Stimulated activated CD8-positive, alpha-beta memory T cell treated with anti-CD3 and anti-CD28 coated beads, Interleukin-7, amount 100 ng/mL, for 48 hours (primary cell): ENCODE measurements at regions not wholly inside any gene's neighbourhood (a gene's known extent, or its start where the extent isn't known, plus 50 kb on each side); places are given as distances from the start of the nearest gene placed in this dataset.
"Not testable (repeated sequence)": the region's sequence is repeated elsewhere in the genome, so short reads cannot be mapped to it uniquely, and the experiment has no call there.

Experiments used
- DNase-seq, 2 donors: peaks; one replicate each; pipeline ENCODE4 v3.0.0-alpha.2; 2020; ENCODE audit warnings: low read depth in 1 of 2; ENCODE audit errors: extremely low read depth in 1 of 2

DNA sequence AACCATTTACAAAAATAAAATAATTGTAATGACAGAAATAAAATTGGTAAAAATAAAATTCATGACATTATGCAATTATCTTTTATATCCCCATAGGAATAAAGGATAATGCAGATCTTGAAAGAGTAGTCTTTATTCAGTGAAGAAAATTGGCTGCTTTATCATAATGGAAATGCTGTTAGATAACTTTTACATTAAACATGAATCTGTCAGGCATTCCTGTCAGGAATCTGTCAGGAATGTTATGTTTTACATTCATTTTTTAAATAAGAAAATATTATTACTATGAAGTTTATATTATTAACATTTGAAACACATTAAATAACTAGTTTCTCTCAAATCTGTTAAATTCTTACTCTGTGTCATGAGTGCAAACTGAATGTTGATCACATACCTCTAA lies 1024.7 kb upstream of the TMEFF2 start:
- DNase-seq, result no peak

DNA sequence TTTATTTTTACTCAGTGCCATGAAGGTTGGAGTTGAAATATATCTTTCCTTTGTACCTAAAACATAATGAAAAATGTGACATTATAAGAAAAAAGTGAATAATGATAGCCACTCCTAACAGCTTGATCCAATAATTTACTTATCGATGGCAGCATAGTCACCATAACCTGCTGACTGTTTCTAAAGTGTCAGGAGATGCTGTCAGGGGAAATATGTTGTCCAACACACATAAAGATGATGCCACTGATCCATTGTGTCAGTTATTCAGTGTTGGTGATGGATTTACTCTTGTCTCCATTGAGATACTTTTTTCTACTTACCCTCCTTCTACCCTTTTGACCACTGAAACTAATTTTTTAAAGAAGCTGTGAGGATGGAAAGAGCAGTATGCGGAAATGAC lies 1006.9 kb upstream of the TMEFF2 start:
- no peak for DNase-seq

DNA sequence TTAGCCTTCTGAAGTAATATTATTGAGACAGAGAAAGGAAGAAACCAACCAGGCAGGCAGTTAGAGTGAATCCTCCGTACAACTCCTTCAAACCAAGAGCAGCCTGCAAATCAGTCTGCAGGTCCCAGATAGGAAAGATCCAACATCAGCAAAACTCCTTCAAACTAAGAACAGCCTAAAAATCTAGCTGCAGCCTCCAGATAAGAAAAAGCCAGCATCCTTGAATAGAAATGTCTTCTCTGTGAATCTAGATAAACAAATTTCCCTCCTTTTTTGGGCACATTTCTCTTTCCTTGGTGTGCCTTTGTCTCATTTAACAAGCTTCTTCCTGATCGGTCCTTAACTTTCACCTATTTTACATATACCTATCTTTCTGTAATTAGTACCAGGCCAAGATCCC lies 1004.6 kb upstream of the TMEFF2 start:
- no peak for DNase-seq

DNA sequence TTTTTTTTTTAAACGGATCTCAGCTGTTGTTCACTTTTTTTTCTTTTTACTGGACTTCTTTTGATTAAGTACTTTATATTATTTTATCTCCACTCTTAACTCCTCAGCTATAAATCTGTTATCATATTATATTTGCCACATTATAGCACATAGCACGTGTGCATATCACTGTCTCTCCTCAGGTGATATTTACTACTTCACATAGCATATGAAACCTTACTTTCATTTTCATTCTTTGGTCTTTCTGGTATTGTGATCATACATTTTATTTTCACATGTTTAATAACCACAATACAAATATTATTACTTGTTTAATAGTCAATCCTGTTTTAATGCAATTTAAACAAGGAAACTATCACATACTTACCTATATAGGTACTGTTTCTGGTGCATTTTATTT lies 993.1 kb upstream of the TMEFF2 start:
- no peak for DNase-seq

DNA sequence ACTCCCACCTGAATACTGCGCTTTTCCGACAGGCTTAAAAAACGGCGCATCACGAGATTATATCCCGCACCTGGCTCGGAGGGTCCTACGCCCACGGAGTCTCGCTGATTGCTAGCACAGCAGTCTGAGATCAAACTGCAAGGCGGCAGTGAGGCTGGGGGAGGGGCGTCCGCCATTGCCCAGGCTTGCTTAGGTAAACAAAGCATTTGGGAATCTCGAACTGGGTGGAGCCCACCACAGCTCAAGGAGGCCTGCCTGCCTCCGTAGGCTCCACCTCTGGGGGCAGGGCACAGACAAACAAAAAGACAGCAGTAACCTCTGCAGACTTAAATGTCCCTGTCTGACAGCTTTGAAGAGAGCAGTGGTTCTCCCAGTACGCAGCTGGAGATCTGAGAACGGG lies 976.2 kb upstream of the TMEFF2 start:
- not testable (repeated sequence) for DNase-seq

DNA sequence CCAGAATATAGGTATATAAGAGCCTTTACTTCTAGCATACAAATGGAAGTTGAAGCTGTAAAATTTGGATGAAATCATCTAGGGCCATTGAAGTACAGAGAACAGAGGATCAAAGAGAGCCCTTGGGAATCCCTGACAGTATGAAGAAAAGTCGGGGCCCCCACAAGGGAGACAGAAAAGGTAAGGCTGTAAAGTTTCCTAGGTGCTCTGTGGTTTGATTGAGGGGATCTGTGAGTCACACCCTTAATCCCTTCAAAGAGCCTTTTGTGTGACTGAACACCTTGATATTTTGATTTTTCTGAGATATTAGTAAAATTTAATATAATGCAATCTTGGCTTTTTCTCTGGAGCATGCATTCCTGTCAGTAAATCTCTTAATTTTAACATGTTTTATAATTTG lies 961.7 kb upstream of the TMEFF2 start:
- no peak for DNase-seq

DNA sequence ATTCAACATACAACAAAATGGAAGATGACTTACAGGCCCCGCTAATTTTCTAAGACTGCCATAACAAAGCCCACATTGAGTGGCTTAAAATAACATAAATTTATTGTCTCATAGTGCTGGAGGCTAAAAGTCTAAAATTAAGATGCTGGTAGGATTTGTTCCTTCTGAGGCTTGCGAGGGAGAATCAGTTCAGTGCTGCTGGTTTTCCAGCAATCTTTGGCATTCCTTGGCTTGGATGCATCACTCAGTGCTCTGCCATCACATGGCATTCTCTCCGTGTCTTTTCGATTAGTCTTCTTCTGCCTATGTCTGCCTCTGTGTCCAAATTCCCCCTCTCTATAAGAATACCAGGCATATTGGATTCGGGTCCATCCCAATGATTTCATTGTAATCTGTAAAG lies 959.3 kb upstream of the TMEFF2 start:
- DNase-seq, result no peak

DNA sequence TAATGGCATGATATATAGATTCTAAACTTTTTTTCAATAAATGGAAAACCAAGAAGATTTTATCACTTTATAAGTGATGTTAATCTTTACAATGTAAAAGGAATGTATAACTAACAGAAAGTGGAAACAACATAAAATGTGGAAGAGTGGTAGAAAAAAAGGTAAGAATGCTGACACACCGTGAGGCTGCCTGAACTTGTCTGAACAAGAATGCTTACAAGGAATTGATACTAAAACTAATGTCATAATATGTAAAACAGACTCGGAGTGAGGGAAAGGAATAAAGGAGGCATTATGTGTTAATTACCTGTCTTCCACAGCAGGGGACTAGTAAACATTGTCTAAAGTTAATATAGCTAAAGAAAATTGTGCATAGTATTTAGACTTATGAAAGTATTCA lies 958.8 kb upstream of the TMEFF2 start:
- DNase-seq, result no peak

DNA sequence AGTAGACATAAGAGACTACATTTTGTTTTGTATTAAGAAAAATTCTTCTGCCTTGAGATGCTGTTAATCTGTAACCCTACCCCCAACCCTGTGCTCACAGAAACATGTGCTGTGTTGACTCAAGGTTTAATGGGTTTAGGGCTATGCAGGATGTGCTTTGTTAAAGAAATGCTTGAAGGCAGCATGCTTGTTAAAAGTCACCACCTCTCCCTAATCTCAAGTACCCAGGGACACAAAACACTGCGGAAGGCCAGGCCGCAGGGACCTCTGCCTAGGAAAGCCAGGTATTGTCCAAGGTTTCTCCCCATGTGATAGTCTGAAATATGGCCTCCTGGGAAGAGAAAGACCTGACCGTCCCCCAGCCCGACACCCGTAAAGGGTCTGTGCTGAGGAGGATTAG lies 947.7 kb upstream of the TMEFF2 start:
- DNase-seq, result not testable (repeated sequence)

DNA sequence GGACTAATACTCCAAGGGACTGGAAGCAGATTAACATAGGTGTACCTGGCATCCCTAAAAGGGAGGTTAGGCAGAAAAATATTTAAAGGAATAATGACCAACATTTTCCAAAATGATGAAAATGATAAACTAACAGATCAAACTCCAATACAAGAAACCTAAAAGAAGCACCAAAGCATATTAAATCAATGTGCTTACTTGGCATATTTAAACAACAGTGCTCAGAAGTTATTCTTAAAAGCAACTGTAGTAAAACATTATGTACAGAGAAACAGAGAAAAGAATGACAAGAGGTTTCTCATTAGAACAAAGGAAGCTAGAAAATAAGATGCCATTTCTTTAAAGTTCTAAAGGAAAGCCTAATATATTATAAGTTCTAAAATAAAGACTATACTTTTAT lies 947.3 kb upstream of the TMEFF2 start:
- DNase-seq, result no peak

DNA sequence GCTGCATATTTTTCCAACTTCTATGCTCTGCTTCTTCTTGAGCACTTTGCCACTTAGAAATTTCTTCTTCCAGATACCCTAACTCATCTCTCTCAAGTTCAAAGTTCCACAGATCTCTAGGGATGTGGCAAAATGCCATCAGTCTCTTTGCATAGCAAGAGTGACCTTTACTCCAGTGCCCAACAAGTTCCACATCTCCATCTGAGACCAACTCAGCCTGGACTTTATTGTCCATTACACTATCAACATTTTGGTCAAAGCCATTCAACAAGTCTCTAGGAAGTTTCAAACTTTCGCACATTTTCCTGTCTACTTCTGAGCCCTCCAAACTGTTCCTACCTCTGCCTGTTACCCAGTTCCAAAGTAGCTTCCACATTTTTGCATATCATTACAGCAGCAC lies 946.2 kb upstream of the TMEFF2 start:
- not testable (repeated sequence) for DNase-seq

DNA sequence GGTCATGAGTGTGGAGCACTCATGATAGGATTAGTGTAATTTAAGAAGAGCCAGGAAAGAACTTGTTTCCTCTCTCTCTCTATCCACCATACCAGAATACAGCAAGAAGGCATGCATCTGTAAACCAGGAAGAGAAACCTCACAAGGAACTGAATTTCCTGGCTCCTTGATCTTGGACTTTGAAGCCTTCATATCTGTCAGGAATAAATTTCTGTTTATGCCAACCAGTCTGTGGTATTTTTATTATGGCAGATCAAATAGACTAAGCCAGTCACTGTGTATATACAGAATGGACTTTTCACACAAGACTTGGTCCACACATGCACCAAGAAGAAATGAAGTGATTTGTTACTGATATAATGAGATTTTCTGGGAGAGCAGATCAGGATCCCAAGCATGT lies 930.1 kb upstream of the TMEFF2 start:
- no peak for DNase-seq

DNA sequence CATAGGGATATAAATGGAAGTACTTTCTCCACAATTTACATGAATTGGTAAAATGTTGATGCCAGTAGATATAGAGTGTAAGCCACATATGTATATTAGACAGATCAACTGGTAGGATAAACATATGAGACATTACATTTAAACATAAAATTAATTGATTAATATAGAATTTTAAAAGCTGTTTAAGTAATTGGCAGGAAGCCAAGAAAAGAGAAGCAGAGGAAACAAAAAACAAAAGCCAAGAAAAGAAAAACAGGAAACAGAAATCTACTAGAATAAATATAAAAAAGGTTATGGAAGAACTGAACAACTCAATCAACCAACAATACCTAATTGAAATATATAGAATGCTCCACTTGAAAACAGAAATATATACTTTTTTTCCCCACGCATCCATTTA lies 920.1 kb upstream of the TMEFF2 start:
- DNase-seq, result no peak

DNA sequence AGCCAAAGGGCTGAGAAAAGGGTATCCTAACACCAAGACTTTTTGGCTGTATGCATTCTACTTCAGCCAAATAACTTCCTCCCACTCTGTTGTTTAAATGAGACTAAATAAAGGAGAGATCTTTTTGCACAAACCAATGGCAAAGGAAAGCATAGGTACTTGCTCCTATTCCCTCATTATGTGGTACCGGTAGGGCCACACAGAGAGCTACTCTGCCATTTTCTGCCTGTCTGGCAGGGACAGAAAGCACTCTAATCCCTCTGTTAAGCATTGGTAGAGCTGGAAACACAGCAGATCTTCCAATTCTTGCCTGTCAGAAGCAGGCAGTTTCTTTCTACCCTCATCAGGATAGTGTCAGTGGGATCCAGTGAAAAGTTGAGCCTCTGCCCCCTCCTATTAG lies 918.3 kb upstream of the TMEFF2 start:
- no peak for DNase-seq

DNA sequence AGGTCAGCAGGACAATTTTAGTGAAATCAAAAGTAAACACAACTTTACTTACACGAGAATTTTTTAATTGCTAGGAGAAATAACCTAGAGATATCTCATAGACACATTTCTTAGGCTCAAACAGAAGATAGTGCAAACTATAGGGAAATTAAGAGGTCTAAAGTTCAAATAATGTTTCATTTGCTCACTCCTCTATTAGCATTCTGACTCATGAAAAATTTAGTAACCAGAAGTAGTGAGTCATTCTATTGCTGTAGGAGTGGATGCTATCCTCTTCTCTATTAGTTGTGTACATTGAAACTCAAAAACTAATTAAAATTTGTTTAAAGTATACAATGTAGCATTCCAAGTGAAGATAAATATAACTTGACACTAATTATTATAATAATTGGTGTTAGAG lies 908.3 kb upstream of the TMEFF2 start:
- DNase-seq, result no peak

DNA sequence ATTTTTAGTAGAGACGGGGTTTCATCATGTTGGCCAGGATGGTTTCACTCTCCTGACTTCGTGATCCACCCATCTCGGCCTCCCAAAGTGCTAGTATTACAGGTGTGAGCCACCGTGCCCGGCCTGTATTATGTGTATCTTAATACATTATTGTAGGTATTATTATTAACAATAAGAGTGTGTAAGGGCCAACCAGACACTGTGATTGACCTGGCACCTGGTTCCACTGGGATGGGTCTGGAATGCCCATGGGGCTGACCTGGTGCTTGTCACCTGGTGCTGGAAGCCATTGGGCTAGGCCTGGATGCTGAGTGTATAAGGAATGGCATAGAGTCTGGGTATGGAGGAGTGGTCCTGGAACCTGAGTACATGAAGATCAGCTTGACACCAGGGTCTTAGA lies 906.9 kb upstream of the TMEFF2 start:
- no peak for DNase-seq

DNA sequence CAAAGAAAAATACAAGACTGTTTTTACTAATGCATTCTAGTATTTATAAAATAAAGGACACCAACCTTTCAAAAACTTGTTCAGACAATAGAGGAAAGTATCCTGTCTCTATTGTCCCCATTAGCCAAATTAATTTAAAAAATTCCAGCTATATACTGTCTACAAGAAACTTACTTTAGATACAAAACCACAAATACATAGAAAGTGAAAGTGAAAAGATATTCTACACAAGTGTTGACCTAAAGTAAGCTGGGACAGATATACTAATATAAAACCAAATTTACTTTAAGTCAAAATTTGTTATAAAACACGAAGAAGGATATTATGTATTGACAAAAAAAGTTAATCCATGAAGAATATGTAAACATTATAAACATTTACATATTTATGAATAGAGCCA lies 893.3 kb upstream of the TMEFF2 start:
- DNase-seq, result no peak

DNA sequence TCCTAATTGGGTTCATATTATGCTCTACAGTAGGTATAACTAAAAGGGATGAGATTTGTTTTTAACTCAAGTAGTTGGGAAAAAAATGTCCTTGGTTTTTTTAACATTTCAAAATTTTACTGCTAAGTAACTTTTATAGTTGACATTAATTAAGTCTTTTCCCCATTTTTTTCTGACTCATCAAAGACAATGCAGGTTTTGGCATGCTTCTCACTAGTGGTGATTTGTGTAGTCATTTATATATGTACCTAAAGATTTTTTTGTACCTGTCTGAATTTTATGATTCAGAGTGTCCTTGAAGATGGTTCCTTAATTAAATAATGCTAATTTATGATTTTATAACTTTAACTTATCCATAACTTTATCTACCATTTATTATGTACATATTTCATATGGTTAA lies 882.3 kb upstream of the TMEFF2 start:
- no peak for DNase-seq

DNA sequence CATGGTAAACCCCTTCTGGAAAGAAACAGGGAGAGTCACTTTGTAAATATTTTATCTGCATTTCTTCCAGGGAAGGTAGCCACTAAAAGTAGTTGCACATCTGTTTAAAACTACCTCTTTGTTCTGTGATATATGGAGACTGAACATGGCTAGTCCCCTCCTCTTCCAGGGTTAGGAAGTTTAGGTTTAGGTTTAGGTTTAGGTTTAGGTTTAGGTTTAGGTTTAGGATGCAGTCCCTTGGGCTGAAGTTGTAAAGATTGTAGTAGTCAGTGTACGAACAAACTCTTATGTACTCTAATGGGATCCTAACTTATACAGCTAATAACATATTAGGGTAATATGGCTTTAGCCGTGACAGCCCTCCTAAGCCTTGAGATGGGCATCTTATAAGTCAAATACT lies 880.2 kb upstream of the TMEFF2 start:
- DNase-seq, result no peak

DNA sequence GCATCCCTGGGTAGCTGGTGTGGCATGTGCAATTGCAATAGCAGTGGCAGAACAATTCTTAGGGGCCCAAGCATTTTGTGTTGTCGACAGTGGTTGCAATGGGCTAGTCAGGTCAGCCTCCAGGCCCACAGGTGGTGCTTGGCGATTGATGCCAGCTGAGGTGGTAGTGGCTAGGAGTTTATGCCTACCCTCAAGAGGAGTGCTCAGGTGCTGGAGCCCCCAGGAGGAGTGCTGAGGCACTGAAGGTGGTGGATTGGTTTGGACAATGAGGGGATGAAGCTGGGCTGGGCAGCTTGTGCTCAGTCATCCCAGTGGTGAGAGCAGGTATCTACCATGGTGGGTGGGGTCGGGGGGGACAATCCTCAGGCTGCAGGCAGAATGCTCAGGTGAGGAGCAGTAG lies 877.9 kb upstream of the TMEFF2 start:
- no peak for DNase-seq

DNA sequence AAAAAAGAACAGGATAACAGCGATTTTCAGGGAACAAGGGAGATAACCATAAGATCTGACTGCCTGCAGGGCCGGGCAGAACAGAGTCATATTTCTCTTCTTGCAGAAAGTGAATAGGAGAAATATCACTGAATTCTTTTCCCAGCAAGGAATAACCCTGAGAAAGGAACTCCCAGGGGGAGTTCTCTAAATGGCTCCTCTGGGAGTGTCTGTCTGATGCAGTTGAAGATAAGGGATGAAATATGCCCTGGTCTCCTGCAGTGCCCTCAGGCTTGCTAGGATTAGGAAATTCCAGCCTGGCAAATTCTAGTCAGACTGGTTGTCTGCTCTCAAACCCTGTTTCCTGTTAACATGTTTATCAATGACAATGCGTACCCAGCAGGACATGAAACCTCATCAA lies 830.8 kb upstream of the TMEFF2 start:
- not testable (repeated sequence) for DNase-seq

DNA sequence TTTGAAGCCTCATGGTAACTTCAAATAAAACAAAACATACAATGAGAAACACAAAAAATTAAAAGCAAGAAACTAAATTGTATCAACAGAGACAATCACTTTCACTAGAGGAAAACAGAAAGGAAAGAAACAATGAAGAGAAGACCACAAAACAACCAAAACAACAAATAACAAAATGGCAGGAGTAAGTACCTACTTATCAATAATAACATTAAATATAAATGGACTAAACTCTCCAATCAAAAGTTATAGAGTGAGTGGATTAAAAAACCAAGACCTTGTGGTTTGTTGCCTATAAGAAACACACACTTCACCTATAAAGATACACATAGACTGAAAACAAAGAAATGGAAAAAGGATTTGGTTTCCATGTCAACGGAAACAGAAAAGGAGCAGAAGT lies 830.1 kb upstream of the TMEFF2 start:
- no peak for DNase-seq

DNA sequence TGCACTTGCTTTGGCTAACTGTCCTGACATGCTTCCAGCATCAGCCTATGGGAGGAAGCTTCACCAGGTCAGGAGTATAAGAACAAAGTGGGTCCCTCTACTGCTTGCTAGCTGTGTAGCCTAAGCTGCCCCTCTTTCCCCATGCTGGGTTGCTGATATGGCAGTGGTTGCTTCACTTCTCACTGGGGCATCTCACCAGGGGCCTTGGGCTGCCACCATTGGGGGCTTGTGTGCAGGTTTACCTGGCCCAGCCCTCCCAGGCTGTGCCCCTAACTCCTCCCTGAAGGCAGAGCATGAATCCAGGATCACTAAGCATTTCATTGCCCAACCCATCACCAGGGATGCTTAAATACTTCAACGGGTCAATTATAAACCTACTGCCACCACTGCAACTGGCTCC lies 817.1 kb upstream of the TMEFF2 start:
- DNase-seq, result no peak

DNA sequence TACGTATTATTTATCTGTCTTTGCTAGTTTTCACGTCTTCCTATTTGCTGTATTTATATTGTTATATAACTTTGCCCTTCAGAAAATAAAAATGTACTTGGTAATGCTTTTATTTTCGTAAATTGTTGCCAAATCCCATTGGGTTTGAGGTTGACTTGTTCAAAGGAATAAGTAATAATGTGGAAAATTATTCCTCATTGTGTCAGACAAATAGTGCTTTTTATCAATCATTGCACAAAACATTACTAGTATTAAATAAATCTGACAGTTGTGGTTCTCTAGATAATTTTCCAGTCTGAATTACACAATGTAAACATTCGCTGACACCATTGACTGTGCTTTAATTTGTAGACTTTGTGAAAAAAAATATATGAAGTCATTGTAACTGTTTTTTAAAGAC lies 798.3 kb upstream of the TMEFF2 start:
- DNase-seq, result no peak
